ENCODE measurements at regions not wholly inside any gene's neighbourhood (a gene's known extent, or its start where the extent isn't known, plus 50 kb on each side); places are given as distances from the start of the nearest gene placed in this dataset.

DNA sequence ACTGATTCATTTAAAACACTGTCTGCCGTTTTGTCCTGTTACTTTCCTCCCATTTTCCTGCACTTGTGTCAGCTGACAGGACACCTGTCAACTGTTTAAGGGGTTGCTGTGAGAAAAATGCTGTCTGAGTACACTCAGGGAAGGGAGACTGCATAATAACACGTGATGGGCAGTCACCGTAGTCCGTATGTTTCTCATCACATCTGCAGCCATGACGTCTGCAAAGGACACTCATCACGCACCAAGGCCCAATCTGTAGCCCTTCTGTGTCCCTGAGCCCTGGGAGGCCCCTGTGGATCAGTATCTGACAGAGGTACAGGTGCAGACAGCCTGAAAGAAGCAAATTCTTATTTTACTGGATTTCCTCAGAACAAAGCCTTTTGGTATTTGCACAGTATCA lies 396.3 kb downstream of the YTHDC2 start:
- Histone ChIP-seq H3K27me3 (replicated peaks) (no peaks in the 10 kb centered on the region; the same call in 1 of the 2 replicates), H3K36me3 (no peaks in the 10 kb centered on the region), H3K27ac (no peak overlapping the region), H3K4me1 (replicated peaks) (no peaks in the 10 kb centered on the region), H3K4me3 (no peak overlapping the region), H3K9me3 (replicated peaks) (no peaks in the 10 kb centered on the region)
- DNase-seq (ENCODE audit: low read depth in 1 of 2, low spot score in 2 of 2), result no peak

- H3K4me1 ChIP-seq (replicated peaks), result no peaks in the 10 kb centered on the region
- no peaks in the 10 kb centered on the region for H3K9me3 ChIP-seq (replicated peaks)
- DNase-seq (ENCODE audit: low read depth in 1 of 2, low spot score in 2 of 2), result no peak
- H3K27ac ChIP-seq, result no peak overlapping the region
- no peaks in the 10 kb centered on the region for H3K27me3 ChIP-seq (replicated peaks)
- H3K4me3 ChIP-seq, result no peak overlapping the region
- H3K36me3 ChIP-seq, result no peaks in the 10 kb centered on the region
Observed at GRCh38 chr5:113917997-113918396, 404.5 kb downstream of the YTHDC2 start.

- Histone ChIP-seq H3K36me3 (no peaks in the 10 kb centered on the region), H3K27ac (no peak overlapping the region), H3K4me1 (replicated peaks) (no peaks in the 10 kb centered on the region), H3K9me3 (replicated peaks) (no peaks in the 10 kb centered on the region), H3K4me3 (no peak overlapping the region), H3K27me3 (replicated peaks) (no peaks in the 10 kb centered on the region; the same call in 1 of the 2 replicates)
- DNase-seq (ENCODE audit: low read depth in 1 of 2, low spot score in 2 of 2), result no peak
Observed at GRCh38 chr5:113922343-113922742, 408.8 kb downstream of the YTHDC2 start.

DNA sequence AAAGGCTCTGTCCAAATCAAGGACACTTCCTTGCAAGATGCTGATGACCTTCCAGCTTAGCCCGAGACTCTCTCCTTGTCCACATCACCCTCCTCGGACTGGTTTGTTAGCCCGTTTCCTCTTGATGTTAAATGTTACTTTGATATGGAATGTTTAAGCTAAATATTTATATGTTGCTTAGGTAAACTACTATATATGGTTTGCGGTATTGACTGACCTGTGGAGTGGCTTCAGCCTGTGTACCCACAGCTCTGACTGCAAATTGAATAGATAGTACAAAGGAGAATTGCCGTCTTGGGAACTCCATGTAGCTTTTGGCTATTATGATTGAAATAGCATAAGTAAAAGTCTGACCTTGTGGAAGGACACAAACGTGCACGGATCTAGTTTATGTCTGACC lies 422.0 kb downstream of the YTHDC2 start:
- H3K27me3 ChIP-seq (replicated peaks), result no peaks in the 10 kb centered on the region; the same call in 1 of the 2 replicates
- DNase-seq (ENCODE audit: low read depth in 1 of 2, low spot score in 2 of 2), result no peak
- H3K4me1 ChIP-seq (replicated peaks), result no peaks in the 10 kb centered on the region
- H3K27ac ChIP-seq, result no peak overlapping the region
- no peaks in the 10 kb centered on the region for H3K9me3 ChIP-seq (replicated peaks)
- H3K4me3 ChIP-seq, result no peak overlapping the region
- H3K36me3 ChIP-seq, result no peaks in the 10 kb centered on the region

GRCh38 chr5:113937301-113937700 lies 423.8 kb downstream of the YTHDC2 start:
- Histone ChIP-seq H3K27ac (no peak overlapping the region), H3K4me3 (no peak overlapping the region), H3K4me1 (replicated peaks) (no peaks in the 10 kb centered on the region), H3K36me3 (no peaks in the 10 kb centered on the region), H3K9me3 (replicated peaks) (no peaks in the 10 kb centered on the region), H3K27me3 (replicated peaks) (no peaks in the 10 kb centered on the region; the same call in 1 of the 2 replicates)
- no peak for DNase-seq (ENCODE audit: low read depth in 1 of 2, low spot score in 2 of 2)

GRCh38 chr5:113939988-113940387 lies 421.9 kb upstream of the KCNN2 start:
- Histone ChIP-seq H3K4me3 (no peak overlapping the region), H3K27me3 (replicated peaks) (no peaks in the 10 kb centered on the region), H3K9me3 (replicated peaks) (no peaks in the 10 kb centered on the region; the same call in 1 of the 2 replicates), H3K27ac (no peak overlapping the region), H3K4me1 (replicated peaks) (no peaks in the 10 kb centered on the region), H3K36me3 (no peaks in the 10 kb centered on the region)
- DNase-seq (ENCODE audit: low read depth in 1 of 2, low spot score in 2 of 2), result no peak

DNA sequence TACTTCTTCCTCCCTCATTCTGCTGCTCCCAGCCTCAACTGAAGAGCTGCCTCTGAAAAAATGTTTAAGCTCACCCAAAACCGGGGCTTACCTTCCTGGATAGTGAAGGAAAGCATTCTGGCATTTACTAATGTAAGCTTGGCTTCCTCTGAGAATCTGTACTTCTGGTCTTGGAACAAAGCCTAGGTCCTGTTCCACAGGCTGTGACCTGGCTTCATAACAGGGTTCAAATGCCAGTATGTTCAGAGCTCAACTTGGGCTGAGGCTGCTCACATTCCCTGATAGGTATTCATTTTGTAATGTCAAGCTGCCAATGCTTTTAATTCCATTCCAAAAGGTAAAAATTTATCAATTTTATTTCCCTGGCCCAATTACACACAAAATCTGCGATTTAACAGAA lies 411.7 kb upstream of the KCNN2 start:
- H3K27ac ChIP-seq, result no peak overlapping the region
- H3K9me3 ChIP-seq (replicated peaks), result no peaks in the 10 kb centered on the region
- peaks cover 5% of the 10 kb centered on the region; the same call in 1 of the 2 replicates for H3K27me3 ChIP-seq (replicated peaks)
- no peak for DNase-seq (ENCODE audit: low read depth in 1 of 2, low spot score in 2 of 2)
- no peaks in the 10 kb centered on the region for H3K4me1 ChIP-seq (replicated peaks)
- H3K4me3 ChIP-seq, result no peak overlapping the region
- no peaks in the 10 kb centered on the region for H3K36me3 ChIP-seq

DNA sequence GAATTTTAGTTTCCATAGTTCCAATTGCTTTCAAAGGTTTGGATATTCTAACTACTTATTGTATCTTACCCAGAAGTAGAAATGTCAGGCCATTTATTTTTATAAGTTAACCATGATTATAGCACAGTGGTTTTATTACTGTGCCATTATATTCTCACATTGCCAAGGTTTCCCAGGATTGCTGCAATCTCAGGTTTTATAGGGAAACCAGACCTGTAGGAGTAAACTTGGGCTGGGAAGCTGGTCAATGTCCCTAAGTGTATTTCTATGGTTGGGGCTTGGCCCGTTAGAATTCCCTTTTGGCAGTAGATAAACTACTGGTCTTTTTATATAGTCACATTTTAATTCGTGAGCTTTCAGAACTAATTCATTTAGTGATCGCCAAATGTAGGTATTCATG lies 396.6 kb upstream of the KCNN2 start:
- no peaks in the 10 kb centered on the region for H3K27me3 ChIP-seq (replicated peaks)

GRCh38 chr5:113969901-113970300 lies 392.0 kb upstream of the KCNN2 start:
- no peaks in the 10 kb centered on the region for H3K27me3 ChIP-seq (replicated peaks)
- H3K4me1 ChIP-seq (replicated peaks), result no peaks in the 10 kb centered on the region
- no peak overlapping the region for H3K4me3 ChIP-seq
- DNase-seq (ENCODE audit: low read depth in 1 of 2, low spot score in 2 of 2), result no peak
- H3K27ac ChIP-seq, result no peak overlapping the region
- no peaks in the 10 kb centered on the region for H3K36me3 ChIP-seq
- H3K9me3 ChIP-seq (replicated peaks), result no peaks in the 10 kb centered on the region

More for the DNA sequence above, 396.6 kb upstream of the KCNN2 start:
- DNase-seq (ENCODE audit: low read depth in 1 of 2, low spot score in 2 of 2), result no peak
- Histone ChIP-seq H3K4me3 (no peak overlapping the region), H3K27ac (no peak overlapping the region), H3K4me1 (replicated peaks) (no peaks in the 10 kb centered on the region), H3K9me3 (replicated peaks) (no peaks in the 10 kb centered on the region), H3K36me3 (no peaks in the 10 kb centered on the region)

DNA sequence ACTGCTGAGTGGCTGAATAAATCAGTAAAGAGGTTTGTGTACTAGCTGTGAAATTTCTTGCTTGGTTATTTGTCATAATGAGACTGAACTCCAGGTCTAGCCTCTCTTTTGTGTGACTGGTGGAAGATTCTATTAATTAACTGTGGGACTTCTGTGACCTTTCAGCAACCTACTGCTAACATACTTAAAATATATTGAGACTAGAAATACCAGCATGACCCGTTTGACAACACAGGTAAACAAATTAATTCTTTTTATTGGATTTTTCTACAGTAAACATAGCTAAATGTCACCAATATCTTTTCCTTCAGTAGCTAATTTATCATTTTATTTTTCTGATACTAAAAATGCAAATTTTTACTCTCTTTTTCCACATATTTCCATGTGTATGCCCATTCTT lies 390.4 kb upstream of the KCNN2 start:
- H3K27ac ChIP-seq, result no peak overlapping the region
- no peak overlapping the region for H3K4me3 ChIP-seq
- DNase-seq (ENCODE audit: low read depth in 1 of 2, low spot score in 2 of 2), result no peak
- H3K9me3 ChIP-seq (replicated peaks), result no peaks in the 10 kb centered on the region
- H3K27me3 ChIP-seq (replicated peaks), result no peaks in the 10 kb centered on the region
- no peaks in the 10 kb centered on the region for H3K36me3 ChIP-seq
- no peaks in the 10 kb centered on the region for H3K4me1 ChIP-seq (replicated peaks)

DNA sequence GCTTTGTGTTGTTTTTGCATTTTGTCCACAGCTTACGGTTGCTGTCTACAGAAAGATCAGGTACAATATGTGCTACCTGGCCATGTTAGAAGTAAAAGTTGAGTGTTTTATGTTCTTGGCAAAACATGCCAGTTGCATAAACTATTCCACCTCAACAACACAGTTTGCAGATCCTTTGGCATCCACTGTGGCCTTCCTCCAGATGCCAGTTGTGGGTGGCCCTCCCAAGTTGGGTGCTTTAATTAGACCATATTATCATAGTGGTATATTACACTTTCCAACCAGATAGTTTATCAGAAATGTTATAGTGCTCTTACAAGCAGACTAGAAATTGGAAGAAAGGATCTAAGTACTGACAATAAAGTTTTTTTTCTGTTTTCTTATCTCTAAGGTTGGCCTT lies 386.9 kb upstream of the KCNN2 start:
- no peak for DNase-seq (ENCODE audit: low read depth in 1 of 2, low spot score in 2 of 2)
- H3K27me3 ChIP-seq (replicated peaks), result no peaks in the 10 kb centered on the region

GRCh38 chr5:113984928-113985327 lies 376.9 kb upstream of the KCNN2 start:
- Histone ChIP-seq H3K4me1 (replicated peaks) (no peaks in the 10 kb centered on the region), H3K4me3 (no peak overlapping the region), H3K36me3 (no peaks in the 10 kb centered on the region), H3K9me3 (replicated peaks) (no peaks in the 10 kb centered on the region), H3K27me3 (replicated peaks) (no peaks in the 10 kb centered on the region), H3K27ac (no peak overlapping the region)
- no peak for DNase-seq (ENCODE audit: low read depth in 1 of 2, low spot score in 2 of 2)

More for the DNA sequence above, 386.9 kb upstream of the KCNN2 start:
- Histone ChIP-seq H3K36me3 (no peaks in the 10 kb centered on the region), H3K9me3 (replicated peaks) (no peaks in the 10 kb centered on the region), H3K27ac (no peak overlapping the region), H3K4me3 (no peak overlapping the region), H3K4me1 (replicated peaks) (no peaks in the 10 kb centered on the region)

DNA sequence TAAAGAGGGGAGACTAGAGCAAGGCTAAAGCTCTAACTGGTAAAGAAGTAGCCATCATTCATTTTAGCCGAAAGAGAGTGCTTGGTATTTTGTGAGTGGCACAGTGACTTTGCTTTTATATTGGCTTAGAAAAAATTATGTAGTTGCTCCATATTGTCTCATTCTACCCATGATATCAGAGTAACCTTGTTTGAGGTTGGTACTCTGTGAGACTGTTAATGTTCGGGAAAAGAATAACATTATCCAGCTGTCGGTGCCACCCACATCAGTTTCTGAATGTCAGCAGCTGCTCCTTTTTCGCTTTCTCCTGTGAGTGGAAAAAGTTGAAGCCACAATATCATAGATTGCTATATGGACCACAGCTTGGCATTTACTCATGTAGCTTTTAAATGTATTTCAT lies 376.4 kb upstream of the KCNN2 start:
- H3K27me3 ChIP-seq (replicated peaks), result no peaks in the 10 kb centered on the region

GRCh38 chr5:113989278-113989912 lies 372.5 kb upstream of the KCNN2 start:
- no peaks in the 10 kb centered on the region for H3K4me1 ChIP-seq (replicated peaks)
- H3K4me3 ChIP-seq, result no peak overlapping the region
- no peaks in the 10 kb centered on the region for H3K9me3 ChIP-seq (replicated peaks)
- no peak overlapping the region for H3K27ac ChIP-seq
- no peak for DNase-seq (ENCODE audit: low read depth in 1 of 2, low spot score in 2 of 2)
- no peaks in the 10 kb centered on the region for H3K36me3 ChIP-seq
- no peaks in the 10 kb centered on the region for H3K27me3 ChIP-seq (replicated peaks)

More for the DNA sequence above, 376.4 kb upstream of the KCNN2 start:
- Histone ChIP-seq H3K36me3 (no peaks in the 10 kb centered on the region), H3K9me3 (replicated peaks) (no peaks in the 10 kb centered on the region), H3K4me1 (replicated peaks) (no peaks in the 10 kb centered on the region), H3K27ac (no peak overlapping the region), H3K4me3 (no peak overlapping the region)
- no peak for DNase-seq (ENCODE audit: low read depth in 1 of 2, low spot score in 2 of 2)

GRCh38 chr5:113989913-113990305 lies 372.0 kb upstream of the KCNN2 start:
- Histone ChIP-seq H3K9me3 (replicated peaks) (no peaks in the 10 kb centered on the region), H3K4me1 (replicated peaks) (no peaks in the 10 kb centered on the region), H3K27ac (no peak overlapping the region), H3K27me3 (replicated peaks) (no peaks in the 10 kb centered on the region), H3K36me3 (no peaks in the 10 kb centered on the region), H3K4me3 (no peak overlapping the region)
- DNase-seq (ENCODE audit: low read depth in 1 of 2, low spot score in 2 of 2), result no peak
